SK-N-MC (cell line): ENCODE measurements at regions not wholly inside any gene's neighbourhood (a gene's known extent, or its start where the extent isn't known, plus 50 kb on each side); places are given as distances from the start of the nearest gene placed in this dataset.
"Not testable (repeated sequence)": the region's sequence is repeated elsewhere in the genome, so short reads cannot be mapped to it uniquely, and the experiment has no call there.

ENCODE experiments used
- EZH2 ChIP-seq: fragments of 200-600 bp; sonication (generic); IDR thresholded peaks from one replicate; pipeline ENCODE4 v1.6.1; 2017; ENCODE audit warnings: antibody characterized with exemption
- POLR2AphosphoS5 ChIP-seq: IDR thresholded peaks from 2 replicates; pipeline ENCODE4 v1.6.1; 2012; ENCODE audit warnings: mild to moderate bottlenecking, low read depth, low read length, borderline replicate concordance

DNA sequence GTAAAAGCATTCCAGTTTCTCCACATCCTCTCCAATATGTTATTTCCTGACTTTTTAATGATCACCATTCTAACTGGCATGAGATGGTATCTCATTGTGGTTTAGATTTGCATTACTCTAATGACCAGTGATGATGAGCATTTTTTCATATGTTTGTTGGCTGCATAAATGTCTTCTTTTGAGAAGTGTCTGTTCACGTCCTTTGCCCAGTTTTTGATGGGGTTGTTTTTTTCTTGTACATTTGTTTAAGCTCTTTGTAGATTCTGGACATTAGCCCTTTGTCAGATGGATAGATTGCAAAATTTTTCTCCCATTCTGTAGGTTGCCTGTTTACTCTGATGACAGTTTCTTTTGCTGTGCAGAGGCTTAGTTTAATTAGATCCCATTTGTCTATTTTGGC lies 97.7 kb downstream of the EBLN1 start:
- TF ChIP-seq POLR2AphosphoS5, EZH2: not testable (repeated sequence)
